T-helper 1 cell treated with Interleukin-12 subunit alpha and Interleukin-12 subunit beta and Interleukin-4 antibody, amounts not matched to agents 30 ng/mL and 1 ng/mL, for 36 hours (primary cell): ENCODE measurements at regions not wholly inside any gene's neighbourhood (a gene's known extent, or its start where the extent isn't known, plus 50 kb on each side); places are given as distances from the start of the nearest gene placed in this dataset.

ENCODE experiments used
- intact Hi-C: fragments of 100-400 bp; cut with micrococcal nuclease; formaldehyde crosslinking; loops from one replicate; pipeline ENCODE4 v1.15.1; 2024

DNA sequence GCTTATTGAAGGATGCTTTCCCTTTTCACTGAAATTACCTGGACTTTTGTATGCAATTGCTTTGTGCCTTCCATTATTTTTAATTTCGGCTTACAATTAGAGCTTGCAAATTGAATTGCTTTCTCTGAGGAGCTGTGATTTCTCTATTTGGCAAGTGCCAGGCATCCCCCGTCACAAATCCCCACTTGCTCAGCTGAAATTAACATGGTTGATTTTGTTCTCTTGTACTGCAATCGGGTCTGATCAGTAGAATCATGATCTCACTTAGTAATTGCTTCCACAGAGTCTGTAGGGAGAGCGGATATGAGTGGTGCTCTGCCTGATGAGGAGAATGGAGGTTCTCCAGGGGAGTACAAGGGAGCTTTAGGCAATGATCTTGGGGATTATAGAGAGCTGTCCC is 495.5 kb upstream of the SGCD start:
- intact Hi-C loops = no loop called here

DNA sequence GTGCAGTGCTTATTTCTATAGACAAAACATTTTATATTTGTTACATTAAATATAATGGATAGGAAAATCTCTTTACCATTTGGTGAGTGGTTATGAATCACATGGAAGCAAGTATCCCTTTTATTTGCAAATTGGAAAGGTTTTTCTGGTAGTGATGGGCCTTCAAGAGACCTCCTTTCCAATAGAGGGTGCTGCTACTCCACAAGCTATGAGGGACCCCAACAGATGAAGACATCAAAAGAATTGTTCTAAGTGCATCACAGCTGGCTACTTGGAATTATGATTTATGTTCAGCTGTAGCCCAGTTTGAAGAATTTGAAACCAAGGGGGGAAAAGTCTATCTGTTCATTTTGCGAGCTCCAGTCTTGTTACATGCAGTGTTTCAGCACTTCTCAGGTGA is 493.7 kb upstream of the SGCD start:
- intact Hi-C loops = no loop called here

DNA sequence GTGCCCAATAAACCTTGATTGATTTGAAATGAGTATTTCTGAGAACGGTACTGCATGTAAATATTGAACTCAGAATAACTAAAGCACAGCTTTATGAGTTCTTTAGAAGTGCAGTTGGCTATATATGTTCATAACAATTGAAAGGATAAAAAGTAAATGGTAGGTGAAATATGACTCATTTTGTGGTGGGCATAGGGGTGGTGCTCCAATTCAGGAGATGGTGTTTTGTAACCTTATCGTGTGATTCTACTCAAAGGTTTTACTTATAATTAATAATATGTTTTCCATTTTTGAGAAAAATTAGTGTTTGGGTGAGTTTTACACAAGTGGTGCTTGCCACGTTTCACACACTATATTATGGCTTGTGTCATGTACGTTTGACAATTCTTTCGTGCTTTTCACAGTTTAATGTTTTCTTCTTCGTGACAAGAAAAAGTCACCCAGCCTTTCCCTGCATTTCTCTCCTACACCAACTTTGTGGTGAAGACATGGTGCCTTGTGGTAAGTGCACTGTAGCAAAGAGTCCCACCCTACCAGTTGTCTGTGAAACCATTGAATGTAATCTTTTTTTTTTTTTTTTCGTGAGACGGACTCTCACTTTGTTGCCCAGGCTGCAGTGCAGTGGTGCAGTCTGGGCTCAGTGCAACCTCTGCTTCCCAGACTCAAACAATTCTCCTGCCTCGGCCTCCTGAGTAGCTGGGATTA is 492.5 kb upstream of the SGCD start:
- intact Hi-C loops = no loop called here

DNA sequence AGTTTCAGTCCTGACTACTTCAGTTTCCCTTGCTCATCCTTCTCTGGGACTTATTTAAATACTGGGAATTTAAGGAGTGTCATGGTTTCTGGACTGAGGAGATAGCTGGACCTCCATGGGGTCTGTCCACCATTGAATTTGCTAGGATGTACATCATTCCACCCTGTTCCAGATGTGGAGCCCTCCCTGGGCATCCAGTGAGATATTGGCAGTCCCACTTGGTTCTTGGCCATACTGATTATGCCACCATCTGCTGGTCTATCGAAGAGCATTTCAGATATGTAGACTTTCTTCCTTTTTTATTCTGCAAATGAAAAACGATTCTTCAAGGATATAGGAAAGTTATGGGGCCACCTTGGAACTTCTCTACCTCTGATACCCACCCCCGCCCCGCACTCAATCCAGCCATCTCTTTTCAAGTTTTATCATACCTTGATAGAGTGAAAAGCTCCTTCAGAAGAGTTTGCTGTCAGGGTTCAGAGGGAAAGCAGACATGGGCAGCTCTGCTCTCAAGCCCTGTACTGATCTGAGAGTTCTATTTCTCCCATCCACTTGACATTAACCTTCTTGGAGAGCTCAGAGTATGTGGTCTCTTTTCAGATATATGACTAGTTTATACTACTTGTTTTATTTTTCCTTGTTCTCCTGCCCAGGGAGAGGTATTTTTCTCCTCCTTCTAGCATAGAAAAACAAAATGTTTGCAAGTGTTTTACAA is 490.7 kb upstream of the SGCD start:
- intact Hi-C loops = no loop called here

DNA sequence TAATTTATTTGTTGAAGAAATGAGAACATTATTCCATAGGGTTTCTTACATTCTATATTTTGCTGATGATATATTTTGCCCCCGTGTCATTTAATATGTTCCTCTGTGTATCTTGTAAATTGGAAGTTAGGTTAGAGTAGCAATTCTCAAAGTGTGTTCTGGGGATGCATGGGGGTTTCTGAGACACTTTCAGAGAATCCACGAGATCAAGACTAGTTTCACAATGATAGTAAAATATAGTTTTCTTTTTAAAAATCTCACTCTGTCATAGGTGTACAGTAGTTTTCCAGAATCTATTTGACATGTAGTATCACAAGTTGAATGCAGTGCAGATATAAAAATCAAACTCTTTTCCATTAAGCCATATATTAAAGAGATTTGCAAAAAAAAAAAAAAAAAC is 488.6 kb upstream of the SGCD start:
- intact Hi-C loops = no loop called here

DNA sequence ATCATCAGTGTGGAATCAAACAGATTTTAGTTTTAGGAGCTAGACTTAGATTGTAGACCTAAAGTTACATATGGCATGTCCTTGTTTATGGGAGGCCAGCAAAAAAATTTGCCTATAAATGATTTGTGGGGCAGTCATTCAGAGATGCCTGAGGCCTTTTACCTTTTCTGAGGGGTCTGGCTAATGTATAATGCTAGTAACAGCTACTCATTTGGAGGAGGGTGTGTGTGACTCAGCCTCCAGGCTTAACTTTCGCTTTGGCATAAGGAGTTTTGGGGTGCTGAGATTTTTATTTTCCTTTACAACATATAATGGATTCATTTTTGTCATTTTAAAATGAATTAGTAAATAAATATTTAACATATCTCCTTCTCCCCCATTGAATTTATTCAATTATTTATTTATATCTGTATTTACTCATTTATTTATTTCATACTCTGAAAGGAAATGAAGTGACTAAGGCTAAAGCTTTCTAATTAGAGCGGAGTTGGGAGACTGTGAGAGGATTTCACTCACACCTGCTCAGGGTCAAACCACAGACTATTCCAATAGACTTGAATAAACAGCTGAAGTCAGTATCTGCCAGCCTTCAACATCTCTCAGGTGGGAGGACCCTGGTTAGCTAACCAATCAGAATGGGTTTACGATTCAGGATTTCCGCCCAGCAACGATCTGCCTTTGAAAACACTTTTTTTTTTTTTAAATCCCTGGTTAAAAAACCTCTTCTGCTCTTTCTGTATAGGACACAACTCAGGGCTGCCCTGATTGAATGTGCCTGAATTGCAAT is 487.5 kb upstream of the SGCD start:
- intact Hi-C loops = no loop called here

DNA sequence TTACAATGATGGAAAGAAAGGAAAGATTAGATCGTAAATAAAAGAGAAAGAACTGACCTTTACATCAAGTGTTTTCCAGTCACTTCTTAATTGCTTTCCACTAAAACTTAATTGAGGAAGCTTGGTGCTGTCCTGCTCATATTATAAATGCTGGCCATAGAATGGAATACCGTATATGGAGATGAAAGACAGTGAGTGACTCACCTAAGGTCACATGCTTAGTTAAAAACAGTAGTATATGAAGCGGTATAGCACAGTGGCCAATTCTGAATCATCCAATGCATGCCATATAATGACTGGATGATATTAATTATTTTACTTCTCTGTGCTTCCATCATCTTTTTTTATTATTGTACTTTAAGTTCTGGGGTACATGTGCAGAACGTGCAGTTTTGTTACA is 482.4 kb upstream of the SGCD start:
- intact Hi-C loops = no loop called here

DNA sequence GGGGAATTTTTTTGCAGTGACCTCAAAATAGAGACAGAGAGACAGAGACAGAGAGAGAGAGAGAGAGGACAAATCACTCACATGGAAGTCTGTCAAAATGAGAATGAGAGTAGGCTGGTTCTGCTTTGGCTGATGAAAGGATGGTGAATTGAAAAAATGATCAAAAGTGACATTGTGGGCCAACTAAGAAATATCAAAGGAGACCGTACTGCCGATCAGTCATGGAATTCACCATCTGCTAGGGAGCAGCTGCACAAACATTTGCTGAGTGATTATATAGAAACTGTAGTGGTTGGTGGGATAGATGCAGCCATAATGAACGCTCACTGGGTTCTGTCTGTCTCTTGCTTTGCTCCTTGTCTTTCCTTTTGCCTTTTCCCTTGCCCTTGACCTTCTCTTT is 476.6 kb upstream of the SGCD start:
- intact Hi-C loops = no loop called here

DNA sequence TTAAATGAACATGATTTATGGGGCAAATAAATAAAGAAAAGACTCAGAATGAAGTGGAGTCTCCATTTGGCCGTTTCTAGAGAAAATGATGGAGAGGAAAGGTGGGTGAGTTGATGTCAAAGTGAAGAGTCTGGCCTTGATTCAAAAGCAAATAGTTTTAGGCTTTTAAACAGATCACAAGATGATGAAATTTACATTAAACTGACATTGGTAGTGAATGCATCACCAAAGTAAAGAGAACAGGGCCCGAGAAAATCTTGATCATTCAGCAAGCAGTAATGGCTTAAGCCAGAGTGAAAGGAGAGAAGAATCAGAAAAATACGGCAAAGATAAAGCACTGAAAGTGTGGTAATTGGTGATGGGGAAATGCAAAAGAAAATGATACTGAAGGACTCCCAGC is 460.0 kb upstream of the SGCD start:
- intact Hi-C loops = no loop called here

DNA sequence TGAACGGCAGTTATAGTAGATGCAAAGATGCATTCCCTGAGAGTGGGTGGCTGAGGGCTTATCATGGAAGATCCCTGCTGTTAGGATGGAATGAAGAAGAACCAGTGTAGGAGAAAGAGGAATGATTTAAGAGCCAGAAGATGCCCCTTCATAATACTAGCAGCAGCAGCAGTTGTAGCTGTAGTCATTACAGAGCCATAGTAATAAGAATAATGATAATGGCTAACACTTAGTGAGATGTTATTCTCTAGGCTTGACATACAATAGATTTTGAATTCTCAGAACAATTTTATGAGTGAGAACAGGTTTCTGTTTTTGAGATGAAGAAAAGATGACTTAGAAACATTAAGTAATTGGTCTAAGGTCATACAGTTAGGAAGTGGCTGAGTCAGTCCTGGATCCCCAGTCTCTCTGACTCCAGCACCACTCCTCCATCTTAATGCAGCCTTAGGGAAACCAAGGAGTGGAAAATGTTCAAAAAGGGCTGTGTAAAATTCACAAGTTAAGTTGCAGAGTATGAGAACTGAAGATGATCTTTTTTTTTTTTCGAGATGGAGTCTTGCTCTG is 459.4 kb upstream of the SGCD start:
- intact Hi-C loops = no loop called here

DNA sequence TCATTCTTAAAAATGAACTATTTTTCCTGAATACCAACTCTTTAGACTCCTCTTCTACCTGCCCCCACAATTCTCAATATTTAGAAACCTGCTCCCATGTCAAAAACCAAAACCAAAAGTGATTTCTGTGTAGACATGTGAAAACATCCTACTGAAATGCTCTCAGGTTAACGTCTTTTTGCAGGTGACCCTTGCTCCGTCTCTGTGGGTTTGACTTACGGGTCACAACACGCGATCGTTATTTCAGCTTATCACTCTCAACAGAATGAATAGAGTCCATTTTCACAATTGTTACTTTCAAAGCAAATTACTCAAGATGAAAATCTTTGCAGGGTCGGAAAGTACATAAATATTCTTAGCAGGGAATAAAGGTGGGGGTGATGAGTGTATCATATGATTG is 456.3 kb upstream of the SGCD start:
- intact Hi-C loops = no loop called here

DNA sequence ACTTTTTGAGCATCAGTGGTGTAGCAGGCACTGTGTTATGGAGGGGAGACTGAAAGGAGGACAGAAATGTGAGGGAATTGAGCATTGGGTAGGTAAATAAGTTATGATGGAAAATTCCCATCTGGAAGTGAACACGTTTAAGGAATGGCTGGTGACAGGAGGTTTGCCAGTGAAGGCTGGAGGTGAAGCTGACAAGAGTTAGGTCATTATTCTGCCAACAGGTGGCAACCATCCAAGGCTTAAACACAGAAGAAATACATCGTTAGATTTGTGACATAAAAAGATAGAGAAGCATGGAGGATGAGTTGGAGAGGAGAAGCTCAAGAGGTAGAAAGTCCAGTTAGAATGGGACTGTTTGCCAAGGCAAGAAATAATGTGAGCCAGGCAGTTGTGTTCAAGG is 455.3 kb upstream of the SGCD start:
- intact Hi-C loops = no loop called here

DNA sequence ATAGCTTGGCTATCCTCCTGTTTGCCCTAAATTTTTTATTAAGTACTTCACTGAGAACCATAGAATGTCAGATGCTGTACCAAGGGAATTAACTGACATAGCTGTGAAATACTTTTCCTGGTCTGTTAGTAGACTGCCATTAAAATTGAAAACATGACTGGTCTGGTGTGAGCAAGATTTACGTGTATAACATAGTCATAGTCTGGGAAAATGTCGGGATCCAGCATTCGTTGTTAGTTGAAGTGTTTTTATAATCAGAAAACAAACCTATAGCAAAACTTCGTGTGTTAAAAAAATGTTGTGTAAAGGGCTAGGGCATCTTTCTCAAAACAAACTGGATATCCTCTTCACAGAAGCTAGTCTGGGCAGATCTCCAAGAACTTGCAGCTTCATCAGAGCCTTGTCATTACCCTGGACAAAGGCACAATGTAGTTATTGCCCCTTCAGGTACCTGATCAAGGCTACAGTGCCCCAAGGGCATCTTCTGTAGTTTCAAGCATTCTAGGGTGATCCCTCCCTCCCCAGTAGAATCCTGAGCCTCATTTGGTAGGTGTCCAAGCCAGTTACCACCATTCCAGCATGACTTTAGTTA is 454.2 kb upstream of the SGCD start:
- intact Hi-C loops = no loop called here

DNA sequence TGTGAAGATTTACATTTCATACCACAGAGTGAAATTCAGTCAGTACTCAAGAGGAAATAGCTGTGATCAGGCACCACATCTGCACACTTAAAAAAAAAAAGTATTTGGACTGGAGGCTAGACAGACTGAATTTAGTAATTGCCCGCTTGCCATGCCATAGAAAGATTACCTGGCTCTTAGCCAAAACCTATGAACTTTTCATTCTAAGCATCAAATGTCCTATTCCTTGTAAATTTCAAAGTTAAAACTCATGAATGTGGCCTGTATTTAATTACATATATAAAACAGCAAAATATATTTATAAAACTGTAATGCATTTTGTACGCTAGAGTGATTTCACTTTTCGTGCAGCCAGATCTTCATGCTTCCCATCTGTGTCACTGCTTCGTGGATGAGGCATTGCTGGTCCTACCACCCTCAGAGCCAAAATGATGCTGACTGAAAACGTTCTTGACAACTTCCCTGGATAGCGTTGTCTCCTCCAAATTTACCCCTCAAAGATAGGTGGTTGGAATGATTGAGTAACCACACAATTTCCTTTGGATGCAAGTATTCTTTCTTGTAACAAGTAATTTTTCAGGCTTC is 447.9 kb upstream of the SGCD start:
- intact Hi-C loops = no loop called here

DNA sequence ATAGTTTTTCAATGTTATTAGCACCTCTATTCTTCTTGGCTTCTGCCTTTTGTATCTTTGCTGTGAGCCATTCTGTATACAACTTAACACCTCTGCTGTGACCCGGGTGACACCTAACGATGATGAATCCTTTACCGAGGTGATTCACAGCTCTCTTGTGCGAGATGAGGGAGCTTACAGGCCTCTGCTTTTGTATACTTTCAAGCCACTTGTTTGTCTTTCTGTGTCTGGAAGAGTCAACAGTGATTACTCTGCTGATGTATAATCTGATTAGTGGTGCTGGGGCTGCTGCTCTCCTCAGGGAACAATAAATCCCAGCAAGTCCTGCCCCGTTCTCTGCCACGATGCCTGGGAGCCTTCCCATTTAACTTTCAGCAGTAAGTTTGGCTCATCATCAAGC is 442.9 kb upstream of the SGCD start:
- intact Hi-C loops = no loop called here

DNA sequence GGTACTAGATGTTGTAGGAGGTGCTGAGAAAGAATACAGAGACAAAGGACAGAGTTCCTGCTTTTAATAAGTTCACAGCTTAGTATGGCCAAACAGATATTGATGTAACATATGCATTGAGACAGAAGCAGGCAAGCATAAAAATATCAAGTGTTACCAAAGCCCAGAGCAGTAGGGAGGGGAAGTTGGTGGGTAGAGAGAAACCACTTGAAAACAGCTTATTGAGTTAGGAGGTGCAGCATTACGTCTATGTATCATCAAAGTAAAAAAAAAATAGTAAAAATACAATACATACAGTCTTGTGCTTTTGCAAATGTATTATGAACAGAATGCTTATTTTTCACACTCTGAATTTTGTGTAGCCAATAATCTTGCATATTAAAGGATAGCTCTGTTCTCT is 441.8 kb upstream of the SGCD start:
- intact Hi-C loops = no loop called here

DNA sequence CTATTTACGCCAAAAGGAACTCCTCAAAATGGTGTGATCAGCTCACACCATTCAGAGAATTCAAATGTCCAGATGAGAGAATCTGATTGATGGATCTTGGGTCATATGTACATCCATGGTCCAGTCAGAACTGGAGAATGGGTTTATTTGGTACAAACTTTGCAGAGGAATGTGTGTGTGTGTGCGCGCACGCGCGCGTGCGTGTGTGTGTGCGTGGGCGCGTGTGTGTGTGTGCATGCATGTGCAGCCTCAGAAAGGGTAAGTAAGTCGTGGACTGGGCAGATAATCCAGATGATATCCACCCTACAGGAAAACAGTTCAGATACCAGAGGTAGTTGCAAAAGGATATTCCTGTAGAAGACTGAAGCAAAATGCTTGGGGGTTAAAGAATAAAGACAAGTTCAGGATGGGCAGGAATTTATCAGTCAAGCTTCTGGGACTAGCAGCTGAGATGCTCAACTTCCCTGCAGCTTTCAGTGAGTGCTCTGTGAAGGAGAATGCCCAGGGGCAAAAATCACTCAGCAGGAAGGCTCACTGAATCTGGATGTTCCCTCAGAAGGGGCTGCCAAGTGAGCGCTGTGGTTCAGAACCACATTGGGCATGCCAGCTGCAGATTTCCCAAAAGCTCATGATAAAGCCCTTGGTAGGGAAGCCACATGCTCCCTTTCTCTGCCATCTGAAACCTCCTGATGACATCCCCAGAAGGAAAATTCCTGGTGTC is 440.5 kb upstream of the SGCD start:
- intact Hi-C loops = no loop called here

DNA sequence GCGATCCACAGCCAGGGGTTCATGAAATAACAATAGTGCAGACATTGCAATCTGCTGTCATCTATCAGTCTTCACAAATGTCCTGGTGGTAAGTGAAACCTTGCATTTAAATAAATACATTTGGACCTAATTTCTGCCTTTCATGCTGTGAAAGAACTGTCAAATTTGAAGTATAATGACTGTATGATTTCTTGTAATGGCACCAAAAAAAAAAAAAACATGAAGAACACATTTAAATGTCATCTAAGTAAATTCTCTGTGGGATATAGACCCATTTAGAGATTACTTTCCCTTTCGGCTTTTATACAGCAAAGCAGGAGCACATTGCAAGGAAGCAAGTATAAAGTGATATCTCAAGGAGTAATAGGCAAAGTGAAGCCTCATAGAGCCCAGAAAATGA is 431.5 kb upstream of the SGCD start:
- intact Hi-C loops = no loop called here

DNA sequence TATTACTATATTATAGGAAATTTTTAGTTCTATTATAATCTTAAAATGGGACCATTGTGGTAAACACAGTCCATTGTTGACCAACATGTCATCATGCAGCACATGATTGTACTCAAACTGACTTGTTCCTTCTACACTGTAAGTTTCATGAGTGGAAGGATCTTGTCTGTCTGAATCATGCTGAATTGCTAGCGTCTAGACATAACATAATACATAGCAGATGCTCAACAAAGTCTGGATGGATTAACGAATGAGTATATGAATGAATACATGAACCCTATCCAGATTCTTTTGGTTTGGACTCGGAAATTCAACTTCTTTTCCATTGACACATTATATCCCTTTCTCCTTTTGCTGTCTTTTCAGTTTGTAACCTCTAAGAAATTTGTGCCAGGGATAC is 429.2 kb upstream of the SGCD start:
- intact Hi-C loops = no loop called here

DNA sequence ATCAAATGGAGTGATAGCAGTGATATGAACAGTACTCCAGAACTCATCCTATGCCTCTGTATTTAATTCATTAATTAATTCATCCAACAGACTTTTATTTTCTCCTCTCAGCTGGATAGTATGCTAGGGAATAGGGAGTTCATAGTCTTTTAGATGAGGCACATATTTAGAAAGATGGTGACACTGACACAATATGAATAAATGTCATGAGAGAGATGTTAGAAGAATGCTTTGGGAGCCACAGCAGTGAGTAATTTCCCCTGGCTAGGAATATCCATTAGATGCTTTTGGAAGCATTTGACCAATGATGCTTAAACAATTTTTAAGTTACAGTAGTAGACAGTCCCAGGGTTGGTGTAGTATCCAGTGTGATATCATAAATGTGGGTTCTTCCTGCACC is 428.7 kb upstream of the SGCD start:
- intact Hi-C loops = no loop called here

DNA sequence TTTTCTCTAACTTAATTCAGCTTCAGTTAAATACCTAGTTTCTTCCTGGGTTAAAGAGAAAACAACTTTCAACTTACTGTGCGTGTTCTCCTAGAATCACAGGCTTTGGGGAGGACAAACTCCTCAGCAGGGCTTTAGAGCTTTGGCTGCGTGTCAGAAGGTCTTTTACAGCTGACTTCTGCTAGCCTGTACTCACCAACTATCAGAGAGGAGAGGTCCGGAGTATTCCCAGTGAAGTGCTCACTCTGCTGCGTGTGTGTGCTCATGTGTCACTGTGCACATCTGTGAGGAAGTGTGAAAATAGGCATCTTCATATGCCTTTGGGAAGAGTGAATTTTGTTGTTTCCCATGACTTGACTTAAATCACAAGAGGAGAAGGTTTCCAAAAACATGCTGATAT is 423.2 kb upstream of the SGCD start:
- intact Hi-C loops = no loop called here
